Transverse colon (tissue), 4 donors: ENCODE measurements at regions not wholly inside any gene's neighbourhood (a gene's known extent, or its start where the extent isn't known, plus 50 kb on each side); places are given as distances from the start of the nearest gene placed in this dataset.

Source experiments
- DNase-seq: peaks from one replicate; pipeline ENCODE4 v3.0.0-alpha.2; 2019
- H3K27ac ChIP-seq, 4 donors: fragments of 200-600 bp; sonication (generic); 2 replicates each; pipeline ENCODE4 v1.5.1; 2016 to 2018; ENCODE audit warnings: inconsistent platforms in 4 of 4
- H3K27me3 ChIP-seq: fragments of 200-600 bp; sonication (generic); 2 replicates; pipeline ENCODE4 v1.5.1; 2017; ENCODE audit warnings: inconsistent platforms
- H3K36me3 ChIP-seq, 4 donors: fragments of 200-600 bp; sonication (generic); 2 replicates each; pipeline ENCODE4 v1.5.1; 2017 to 2019; ENCODE audit warnings: inconsistent platforms in 4 of 4
- H3K4me1 ChIP-seq, 4 donors: fragments of 200-600 bp; sonication (generic); 2 replicates each; pipeline ENCODE4 v1.5.1; 2017 to 2020; ENCODE audit warnings: inconsistent platforms in 4 of 4
- H3K4me3 ChIP-seq, 4 donors: fragments of 200-600 bp; sonication (generic); 1 replicate in 1 of 4; 2 replicates in 3 of 4; pipeline versions ENCODE4 v1.5.1 to v1.6.1; 2017 to 2019; ENCODE audit warnings: inconsistent platforms in 4 of 4
- H3K9me3 ChIP-seq, 2 donors: fragments of 200-600 bp; sonication (generic); 2 replicates each; pipeline ENCODE4 v1.5.1; 2017 to 2019; ENCODE audit warnings: inconsistent platforms in 2 of 2
- CTCF ChIP-seq, 5 experiments: fragments of 200-600 bp in 3 of 5; fragments of 450-650 bp in 2 of 5; sonication (generic) in 3 of 5; IDR thresholded peaks; 1 replicate in 2 of 5; 2 replicates in 3 of 5; pipeline ENCODE4 v1.5.1; 2016 to 2017; ENCODE audit warnings: antibody characterized with exemption in 5 of 5, inconsistent platforms in 3 of 5, mild to moderate bottlenecking in 2 of 5, moderate library complexity in 1 of 5
- EP300 ChIP-seq: sonication (generic); formaldehyde crosslinking; IDR thresholded peaks from one replicate; pipeline ENCODE4 v1.6.1; 2017; ENCODE audit warnings: antibody characterized with exemption, low read depth
- POLR2A ChIP-seq: fragments of 450-650 bp; IDR thresholded peaks from one replicate; pipeline ENCODE4 v1.6.1; 2016; ENCODE audit warnings: antibody characterized with exemption, mild to moderate bottlenecking, moderate library complexity
- POLR2AphosphoS5 ChIP-seq, 3 donors: sonication (generic); formaldehyde crosslinking; IDR thresholded peaks; one replicate each; pipeline ENCODE4 v1.6.1; 2016; ENCODE audit warnings: antibody characterized with exemption in 3 of 3
- WGBS, 2 donors: methylation state at CpG; one replicate each; pipeline ENCODE4 v1.1.5; 2018; ENCODE audit warnings: low coverage in 1 of 2; 5-methylcytosine and 5-hydroxymethylcytosine counted together
- in situ Hi-C, 4 donors: fragments of 200-750 bp; cut with MboI; loops; one replicate each; pipeline versions ENCODE4 v1.15.0 to v1.15.1; 2017; ENCODE audit warnings: low sequenced_read_pairs in 3 of 4, low pct_ligation_motif_present in 1 of 4, low pct_unique_long_range_greater_than_20kb in 1 of 4
- intact Hi-C: fragments of 100-400 bp; cut with DNase I; formaldehyde crosslinking; loops from one replicate; pipeline ENCODE4 v1.15.1; 2023; ENCODE audit warnings: low total_unique reads

- intact Hi-C loops (no loop called here), in situ Hi-C loops (no loop called here)
- no peaks in the 10 kb centered on the region for H3K9me3 ChIP-seq
- 69% methylated on average over 1 of the region's 1 CpG; no CpG with 5 or more reads in 1 of the 2 donors for WGBS, 2 donors
- no peak for TF ChIP-seq POLR2AphosphoS5 (IDR thresholded peaks at IDR 0.05)
- TF ChIP-seq CTCF (IDR thresholded peaks at IDR 0.05), result no peak
- TF ChIP-seq POLR2A, result no peak
- TF ChIP-seq EP300, result no peak
- no peak overlapping the region for H3K27ac ChIP-seq
- H3K36me3 ChIP-seq, result no peaks in the 10 kb centered on the region
- H3K4me3 ChIP-seq, result no peak overlapping the region
- DNase-seq, result no peak
- H3K27me3 ChIP-seq, result no peaks in the 10 kb centered on the region
- no peaks in the 10 kb centered on the region for H3K4me1 ChIP-seq
These were observed 182.2 kb upstream of the CRY1 start for GRCh38 chr12:107275530-107275929.

- in situ Hi-C loops, result no loop called here
- WGBS, 2 donors, result 57 to 61% methylated on average over 1 of the region's 1 CpG
These were observed 184.5 kb upstream of the CRY1 start for GRCh38 chr12:107277855-107278254.

GRCh38 chr12:107282628-107283027 lies 189.3 kb upstream of the CRY1 start:
- no peak for DNase-seq
- in situ Hi-C loops (no loop called here), intact Hi-C loops (no loop called here)
- Histone ChIP-seq H3K36me3 (no peaks in the 10 kb centered on the region), H3K27ac (no peak overlapping the region), H3K4me1 (no peaks in the 10 kb centered on the region), H3K4me3 (no peak overlapping the region), H3K9me3 (no peaks in the 10 kb centered on the region), H3K27me3 (no peaks in the 10 kb centered on the region)
- 96% methylated on average over 1 of the region's 1 CpG; no CpG with 5 or more reads in 1 of the 2 donors for WGBS, 2 donors
- TF ChIP-seq CTCF (IDR thresholded peaks at IDR 0.05) (no peak), POLR2AphosphoS5 (IDR thresholded peaks at IDR 0.05) (no peak), POLR2A (no peak), EP300 (no peak)

More at GRCh38 chr12:107277855-107278254, 184.5 kb upstream of the CRY1 start:
- H3K27me3 ChIP-seq, result no peaks in the 10 kb centered on the region
- TF ChIP-seq CTCF (IDR thresholded peaks at IDR 0.05) (no peak), EP300 (no peak), POLR2A (no peak), POLR2AphosphoS5 (IDR thresholded peaks at IDR 0.05) (no peak)
- no peak overlapping the region for H3K4me3 ChIP-seq
- no peaks in the 10 kb centered on the region for H3K9me3 ChIP-seq
- H3K4me1 ChIP-seq, result no peaks in the 10 kb centered on the region
- intact Hi-C loops, result no loop called here
- H3K36me3 ChIP-seq, result no peaks in the 10 kb centered on the region
- no peak overlapping the region for H3K27ac ChIP-seq
- DNase-seq, result no peak

GRCh38 chr12:107283652-107284051 lies 190.3 kb upstream of the CRY1 start:
- Histone ChIP-seq H3K4me1 (no peaks in the 10 kb centered on the region), H3K27ac (no peak overlapping the region), H3K36me3 (no peaks in the 10 kb centered on the region), H3K27me3 (no peaks in the 10 kb centered on the region), H3K4me3 (no peak overlapping the region), H3K9me3 (no peaks in the 10 kb centered on the region)
- TF ChIP-seq POLR2A, result no peak
- no peak for TF ChIP-seq CTCF (IDR thresholded peaks at IDR 0.05)
- TF ChIP-seq POLR2AphosphoS5 (IDR thresholded peaks at IDR 0.05), result no peak
- no peak for TF ChIP-seq EP300
- 83 to 100% methylated on average over 1 to 4 of the region's 4 CpGs for WGBS, 2 donors
- intact Hi-C loops (no loop called here), in situ Hi-C loops (no loop called here)
- no peak for DNase-seq
